ENCODE measurements at regions not wholly inside any gene's neighbourhood (a gene's known extent, or its start where the extent isn't known, plus 50 kb on each side); places are given as distances from the start of the nearest gene placed in this dataset.
A peak's percentile ranks its signal among the peaks of the same experiment; 100 is the strongest.

DNA sequence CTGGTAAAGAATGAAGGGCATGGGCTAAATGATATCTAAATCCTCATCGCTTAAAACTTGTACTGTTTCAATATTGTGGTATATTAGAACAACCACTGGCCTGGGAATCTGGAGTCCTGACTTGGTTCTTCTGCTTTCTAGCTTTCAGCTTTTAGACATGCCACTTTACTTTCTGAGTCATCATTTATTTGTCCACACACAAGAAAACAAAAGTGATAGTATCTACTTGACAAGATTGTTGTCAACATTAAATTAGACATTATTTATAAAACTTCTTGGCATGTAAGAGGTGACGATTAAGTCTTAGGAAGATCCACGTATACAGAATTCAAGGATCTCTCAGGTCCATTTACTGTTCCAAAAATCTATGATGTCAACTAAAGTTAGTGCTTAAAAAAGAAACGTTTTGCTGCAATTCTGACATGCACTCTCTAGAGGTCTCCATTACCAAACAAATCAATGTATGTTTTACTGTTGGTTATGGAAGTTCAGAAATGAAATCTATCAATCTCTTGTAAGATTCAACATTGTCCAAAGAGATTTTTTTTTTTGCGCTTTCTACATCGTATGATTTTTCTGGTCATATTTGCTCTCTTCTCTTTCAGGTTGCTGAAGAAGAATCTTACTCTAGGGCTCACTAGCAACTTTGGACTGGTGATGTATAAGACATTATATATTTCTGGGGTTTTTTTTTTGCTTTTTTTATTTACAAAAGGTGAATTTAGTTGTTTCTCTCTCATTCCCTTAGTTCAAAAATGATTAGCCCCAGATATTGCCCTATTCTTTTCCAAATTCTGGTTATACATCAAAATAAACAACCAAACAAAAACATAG lies 53.6 kb upstream of the DYNC1I1 start:
- peak; percentile 51 for DNase-seq

DNA sequence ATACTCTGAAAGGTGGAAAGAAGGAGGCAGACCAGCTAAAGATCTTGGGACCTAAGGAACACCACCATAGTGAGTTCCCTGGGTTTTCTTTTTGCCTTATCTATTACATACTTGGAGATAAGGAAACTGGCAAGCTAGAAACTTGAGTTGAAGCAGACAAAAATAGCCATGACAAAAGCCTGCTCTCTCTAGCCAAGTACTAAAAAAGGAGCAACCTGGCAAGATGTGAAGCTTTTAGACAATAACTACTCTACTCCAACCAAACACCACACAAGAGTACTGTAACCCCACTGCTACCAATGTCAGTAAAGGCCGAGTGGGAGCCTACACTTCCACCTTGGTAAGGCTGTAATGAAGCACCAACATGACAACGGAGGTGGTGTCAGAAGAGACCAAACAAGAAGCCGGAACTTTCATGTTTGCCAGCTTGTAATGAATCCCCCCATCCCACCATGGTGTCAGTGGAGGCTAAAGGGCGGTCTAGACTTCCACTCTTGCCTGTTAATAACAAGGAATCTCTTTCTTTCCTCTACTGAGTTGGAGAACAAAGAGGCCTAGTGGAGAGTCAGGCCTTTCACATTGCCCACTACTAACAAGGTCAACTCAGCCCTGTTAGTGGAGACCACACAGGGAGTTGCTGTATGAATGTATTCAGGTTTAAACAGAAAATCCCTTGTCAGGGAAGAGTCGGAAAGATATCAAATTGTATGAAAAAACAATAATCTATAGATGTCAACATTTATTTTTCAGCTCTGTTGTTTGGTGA lies 55.8 kb upstream of the DYNC1I1 start:
- no peak for DNase-seq

DNA sequence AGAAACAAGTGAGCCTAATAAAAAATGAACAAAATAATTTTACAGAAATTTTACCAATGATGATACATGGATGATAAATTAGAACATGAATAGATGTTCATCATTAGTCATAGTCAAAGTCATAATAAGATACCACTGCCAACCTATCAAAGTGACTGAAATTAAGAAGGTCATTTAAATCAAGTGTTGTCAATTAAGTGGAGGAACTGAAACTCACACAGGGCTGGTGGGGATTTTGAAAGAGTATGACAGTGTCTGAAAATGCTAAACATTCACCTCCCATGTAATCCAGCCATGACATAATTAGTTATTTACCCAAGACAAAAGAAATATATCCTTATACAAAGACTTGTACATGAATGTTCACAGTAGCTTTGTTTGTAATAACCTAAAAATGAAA lies 57.1 kb upstream of the DYNC1I1 start:
- no peak for DNase-seq

DNA sequence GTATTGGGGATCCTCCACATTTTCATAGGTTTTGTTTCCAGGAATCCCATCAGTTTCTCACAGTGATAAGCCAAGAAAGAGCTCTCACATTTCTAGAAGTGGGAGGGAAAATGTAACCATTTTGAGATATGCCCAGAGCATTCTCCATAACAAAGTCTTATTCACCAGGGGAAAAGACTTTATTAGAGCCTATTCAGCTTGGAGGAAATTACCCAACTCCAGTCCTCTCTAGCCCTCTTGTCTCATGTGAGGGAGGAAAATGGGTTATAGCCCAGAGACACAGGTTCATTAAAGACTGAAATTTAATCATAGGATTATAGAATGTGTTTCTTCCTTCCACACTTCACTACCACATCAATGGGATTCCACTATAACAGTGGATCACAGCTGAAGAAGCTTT lies 61.6 kb upstream of the DYNC1I1 start:
- DNase-seq = no peak

DNA sequence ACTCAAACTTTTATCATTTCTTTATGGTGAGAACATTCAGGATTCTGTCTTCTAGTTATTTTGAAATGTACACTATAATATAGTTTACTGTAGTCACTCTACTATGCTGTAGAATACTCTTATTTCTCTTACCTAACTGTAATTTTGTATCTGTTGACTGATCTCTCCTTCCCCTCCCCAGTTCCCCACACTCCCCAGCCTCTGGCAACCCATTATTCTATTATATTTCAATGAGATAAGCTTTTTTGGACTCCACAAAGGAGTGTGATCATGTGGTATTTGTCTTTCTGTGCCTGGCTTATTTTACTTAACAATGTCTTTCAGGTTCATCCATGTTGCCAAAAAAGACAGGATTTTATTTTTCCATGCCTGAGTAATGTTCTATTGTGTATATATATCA lies 71.4 kb upstream of the DYNC1I1 start:
- DNase-seq = no peak

DNA sequence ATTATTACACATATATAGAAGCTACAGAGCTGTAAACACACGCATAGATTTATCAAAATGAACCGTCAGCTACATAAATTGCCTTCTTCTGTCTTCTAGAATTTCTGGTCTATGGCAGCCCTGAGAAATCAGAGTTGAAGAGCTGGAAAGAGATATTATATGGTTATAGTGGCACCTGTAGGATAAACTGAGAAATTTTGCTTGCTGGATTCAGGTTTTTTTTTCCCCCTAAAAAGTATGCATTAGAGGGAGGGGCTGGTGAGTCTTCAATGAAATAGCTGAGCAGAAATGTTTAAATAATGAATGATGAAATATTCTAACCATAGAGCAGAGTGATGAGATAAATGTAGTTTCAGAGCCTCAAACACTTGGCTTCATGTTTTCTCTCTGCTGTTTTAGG lies 78.0 kb upstream of the DYNC1I1 start:
- DNase-seq = no peak

DNA sequence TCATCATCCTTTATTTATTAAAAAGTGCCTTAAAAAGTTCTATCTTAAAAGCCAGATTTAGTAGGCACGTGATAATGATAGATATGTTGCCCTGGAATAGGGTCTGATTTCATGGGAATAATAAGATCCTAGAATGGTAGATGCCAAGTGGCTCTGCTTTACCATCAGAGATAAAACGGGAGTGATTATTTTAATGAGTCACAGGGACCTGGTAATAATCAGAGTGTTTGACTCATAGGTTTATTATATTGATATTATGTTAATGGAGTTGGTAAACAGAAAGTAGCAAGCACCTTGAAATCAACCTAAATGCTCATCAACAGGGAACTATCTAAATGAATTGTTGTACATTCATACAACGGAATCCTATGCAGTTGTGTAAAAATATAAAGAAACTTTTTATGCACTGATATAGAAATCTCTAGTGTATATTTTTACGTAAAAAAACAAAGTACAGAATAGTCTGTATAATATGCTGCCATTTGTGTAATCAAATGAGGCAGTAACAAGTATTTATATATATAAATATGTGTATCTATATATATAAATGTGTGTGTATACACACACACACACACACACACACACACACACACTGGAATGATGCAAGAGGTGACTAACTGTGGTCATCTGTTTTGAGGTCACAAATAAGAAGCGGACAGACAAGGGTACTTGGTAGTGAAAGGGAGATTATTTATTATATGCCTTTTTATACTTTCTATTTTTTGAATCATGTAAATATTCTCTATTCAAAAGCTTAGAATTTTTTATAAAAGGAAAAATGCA lies 78.6 kb upstream of the DYNC1I1 start:
- no peak for DNase-seq

DNA sequence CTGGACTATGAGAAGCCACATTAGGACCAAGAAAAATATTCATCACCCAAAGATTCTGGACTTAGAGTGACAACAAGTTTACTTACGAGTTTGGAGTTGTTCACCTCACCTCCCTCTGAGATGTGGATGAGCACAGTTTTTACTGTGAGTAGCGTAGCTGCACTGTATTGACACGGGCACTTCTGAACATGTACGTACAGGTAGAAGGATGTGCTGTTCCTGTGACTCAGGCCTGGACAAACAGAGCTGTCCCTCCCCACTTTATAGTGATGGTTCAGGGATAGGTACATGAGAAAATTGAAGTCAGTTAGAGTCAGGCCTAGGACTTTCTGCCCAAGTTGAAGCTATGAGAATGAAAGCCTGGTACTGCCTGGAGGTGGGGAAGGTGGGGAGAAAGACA lies 80.9 kb upstream of the DYNC1I1 start:
- DNase-seq = no peak

DNA sequence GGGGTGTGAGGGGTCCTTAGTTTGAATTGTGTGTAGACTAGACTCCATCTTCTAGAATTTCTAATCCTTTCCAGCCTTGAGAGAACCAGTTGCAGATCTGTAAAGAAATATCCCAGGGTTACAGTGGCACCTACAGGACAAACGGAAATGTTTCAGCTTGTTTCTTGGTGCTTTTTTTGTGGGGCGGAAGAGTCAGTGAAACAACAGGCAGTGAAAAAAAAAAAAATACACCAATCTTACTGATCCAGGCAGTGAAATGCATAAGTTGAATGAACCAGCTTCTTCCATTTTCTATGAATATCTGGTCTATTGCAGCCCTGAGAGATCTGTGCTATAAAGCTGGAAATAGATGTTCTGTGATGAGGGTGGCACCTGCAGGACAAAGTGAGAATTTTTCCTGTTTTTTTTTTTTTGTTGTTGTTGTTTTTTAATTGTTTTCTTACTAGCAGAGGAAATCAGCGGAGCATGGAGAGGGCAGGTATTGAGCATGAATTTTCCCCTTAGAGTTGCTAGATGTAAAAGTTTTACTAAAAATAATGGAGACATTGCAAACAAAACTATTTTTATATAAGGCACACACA lies 81.9 kb upstream of the DYNC1I1 start:
- DNase-seq = peak; percentile 66

DNA sequence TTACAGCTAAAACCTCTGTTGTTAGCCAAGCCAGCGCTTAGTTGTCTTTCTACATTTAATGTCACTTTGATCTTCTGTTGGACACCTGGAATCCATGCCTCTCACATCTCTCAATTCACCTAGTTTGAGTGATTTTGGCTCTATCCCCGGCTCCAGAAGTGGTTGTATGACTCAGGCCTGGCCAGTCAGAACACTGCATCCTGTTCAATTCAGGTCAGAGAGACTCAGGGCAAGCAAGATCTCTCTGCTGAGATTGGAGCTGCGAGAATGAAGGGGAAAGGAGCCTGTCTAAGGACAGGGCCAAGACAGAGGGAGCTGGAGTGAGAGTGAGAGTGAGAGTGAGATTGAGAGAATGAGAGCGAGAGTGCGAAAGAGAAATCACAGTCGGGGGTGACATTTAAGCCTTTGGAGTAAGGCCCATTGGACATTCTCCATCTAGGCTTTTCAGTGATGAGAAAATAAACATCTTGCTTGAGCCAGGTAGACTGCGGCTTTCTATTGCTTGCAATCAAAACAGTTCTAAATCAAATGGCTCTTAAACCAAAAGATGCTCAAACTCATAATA lies 83.3 kb upstream of the DYNC1I1 start:
- DNase-seq = no peak

DNA sequence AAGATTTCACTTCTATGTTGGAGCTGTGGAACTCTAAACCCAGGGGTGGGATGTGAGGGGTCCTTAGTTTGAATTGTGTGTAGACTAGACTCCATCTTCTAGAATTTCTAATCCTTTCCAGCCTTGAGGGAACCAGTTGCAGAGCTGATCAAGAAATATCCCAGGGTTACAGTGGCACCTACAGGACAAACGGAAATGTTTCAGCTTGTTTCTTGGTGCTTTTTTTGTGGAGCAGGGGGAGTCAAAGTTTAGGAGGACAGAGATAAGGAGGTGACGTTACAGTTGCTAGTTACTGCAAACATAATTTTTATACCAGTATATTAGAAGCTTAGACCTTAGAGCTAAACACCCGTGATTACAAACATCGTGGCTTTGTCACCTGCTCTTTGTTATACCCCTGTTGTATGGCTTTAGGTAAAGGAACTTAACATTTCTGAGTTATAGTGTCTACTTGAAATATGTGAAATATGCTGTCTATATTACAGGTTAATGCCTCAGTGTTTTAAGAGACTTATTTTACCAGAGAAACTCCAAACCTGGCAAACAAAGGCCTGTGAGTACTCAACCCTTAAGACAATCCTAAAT lies 84.5 kb upstream of the DYNC1I1 start:
- DNase-seq = peak; percentile 28

DNA sequence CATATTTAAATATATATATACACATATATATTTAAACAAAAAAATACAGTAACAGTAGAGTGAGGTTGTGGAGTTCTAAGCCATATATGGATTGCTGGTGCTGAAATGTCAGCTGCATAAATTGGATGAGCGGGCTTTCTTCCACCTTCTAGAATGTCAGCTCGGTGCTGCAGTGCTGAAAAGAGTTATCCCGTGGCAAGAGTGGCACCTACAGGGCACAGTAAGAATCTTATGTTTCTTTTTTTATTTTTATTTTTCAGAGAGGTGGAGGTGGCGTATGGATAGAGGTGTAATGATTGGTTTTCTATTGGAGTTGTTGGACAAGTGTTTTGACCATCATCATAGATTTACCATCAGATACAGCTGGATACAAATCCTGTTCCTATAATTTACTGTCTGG lies 86.2 kb upstream of the DYNC1I1 start:
- peak; percentile 62 for DNase-seq

DNA sequence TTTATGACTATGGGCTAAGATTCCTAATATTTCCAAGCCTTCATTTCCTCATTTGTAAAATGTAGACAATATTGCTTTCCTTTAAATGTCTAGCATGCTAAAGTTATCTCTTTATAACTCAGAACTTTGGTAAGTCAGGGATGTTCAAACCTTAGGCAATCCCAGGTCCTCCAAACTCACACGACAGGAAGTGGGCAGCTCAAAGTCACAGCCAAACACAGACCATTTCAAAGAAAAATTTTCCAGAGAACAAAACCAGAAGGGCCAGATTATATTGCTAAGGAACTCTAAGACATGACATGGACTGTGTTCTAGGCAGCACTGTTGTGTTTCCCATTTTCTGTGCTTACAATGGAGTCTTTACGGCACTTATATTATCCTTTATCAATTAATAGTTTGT lies 87.8 kb upstream of the DYNC1I1 start:
- no peak for DNase-seq

DNA sequence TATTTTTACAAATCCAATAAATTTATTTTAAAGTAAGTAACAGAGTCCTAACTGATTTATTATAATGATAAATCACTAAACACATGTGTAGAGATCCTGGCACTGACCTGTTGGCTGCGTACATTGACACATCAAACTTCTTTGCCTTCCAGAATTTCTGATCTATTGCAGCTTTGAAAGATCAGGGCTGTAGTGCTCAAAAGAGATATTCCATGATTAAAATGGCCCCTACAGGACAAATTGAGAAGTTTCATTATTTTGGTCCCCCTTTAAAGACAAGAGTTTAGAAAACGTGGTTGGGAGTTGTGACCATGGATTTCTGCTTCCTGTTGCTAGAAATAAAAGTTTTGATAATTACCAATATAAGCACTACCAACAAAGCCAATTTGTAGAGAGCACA lies 87.7 kb upstream of the PDK4 start:
- DNase-seq = peak; percentile 57

DNA sequence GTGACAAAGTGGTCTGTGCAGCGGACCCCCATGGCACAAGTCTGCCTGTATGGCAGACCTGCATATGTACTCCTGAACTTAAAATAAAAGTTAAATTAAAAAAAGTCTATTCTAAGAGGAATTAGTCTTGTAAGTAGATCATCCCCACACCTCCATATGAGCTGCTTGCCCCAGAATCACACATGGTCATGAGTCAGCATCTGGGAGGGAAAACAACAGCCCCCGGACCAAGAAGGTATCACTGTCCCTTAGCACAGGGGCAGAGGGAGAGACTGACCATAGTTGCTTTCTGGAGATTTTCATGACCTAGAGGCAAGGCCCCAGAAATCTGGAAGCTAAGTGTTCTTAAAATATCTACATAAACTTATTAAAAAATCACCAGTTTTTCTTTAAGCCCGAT lies 86.6 kb upstream of the PDK4 start:
- DNase-seq = no peak

DNA sequence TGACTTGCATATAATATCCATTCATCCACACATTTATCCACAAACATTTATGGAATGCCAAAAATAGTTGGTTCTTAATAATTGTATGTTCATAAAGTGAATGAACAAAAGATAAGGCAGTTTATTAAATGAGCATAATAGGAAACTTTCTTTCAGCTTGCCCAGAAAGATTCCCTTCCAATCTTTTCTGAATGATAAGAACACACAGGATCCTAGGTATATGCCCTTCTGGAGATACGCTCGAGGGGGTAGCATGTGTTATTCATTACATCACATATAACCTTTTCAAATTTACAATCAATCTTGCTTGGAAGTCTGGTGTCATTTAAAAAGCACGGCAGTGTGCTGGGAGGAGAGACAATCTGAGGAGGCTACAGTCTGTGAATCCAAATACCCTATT lies 80.4 kb upstream of the PDK4 start:
- no peak for DNase-seq

DNA sequence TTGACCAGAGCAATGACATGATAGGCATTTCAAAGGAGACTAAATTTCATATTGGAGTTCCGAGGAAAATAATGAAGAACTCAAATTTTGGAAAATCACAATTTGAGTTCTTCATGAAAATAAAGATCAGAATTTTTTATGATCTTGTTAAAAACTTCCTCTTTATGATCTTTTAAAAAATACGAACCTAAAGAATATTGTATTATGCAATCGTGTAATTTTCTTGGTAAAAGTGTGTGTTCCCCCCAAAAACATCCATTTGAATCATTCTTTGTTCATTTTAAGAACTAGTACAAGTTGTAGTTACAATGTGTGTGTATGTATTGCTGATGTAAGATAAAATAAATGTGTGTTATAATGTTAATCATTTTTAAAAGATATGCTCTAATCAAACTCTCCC lies 79.3 kb upstream of the PDK4 start:
- DNase-seq = no peak

DNA sequence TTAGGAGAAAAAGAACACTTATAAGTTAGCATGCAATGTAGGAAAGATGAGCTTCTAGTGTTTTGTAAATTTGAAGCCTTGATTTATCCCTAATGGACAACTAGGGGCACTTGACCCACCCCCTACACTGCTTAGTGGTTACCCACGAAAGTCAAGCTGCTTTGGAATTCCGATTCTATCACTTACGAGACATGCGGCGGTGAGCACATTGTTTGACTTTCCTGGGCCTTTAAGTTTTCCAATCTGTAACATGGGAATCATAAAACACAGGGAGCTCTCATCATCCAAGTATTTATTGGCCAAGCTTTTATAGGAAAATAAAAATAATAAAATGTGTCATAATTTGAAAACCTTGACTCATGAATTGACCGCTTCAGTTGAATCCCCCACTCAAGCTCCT lies 78.7 kb upstream of the PDK4 start:
- no peak for DNase-seq

DNA sequence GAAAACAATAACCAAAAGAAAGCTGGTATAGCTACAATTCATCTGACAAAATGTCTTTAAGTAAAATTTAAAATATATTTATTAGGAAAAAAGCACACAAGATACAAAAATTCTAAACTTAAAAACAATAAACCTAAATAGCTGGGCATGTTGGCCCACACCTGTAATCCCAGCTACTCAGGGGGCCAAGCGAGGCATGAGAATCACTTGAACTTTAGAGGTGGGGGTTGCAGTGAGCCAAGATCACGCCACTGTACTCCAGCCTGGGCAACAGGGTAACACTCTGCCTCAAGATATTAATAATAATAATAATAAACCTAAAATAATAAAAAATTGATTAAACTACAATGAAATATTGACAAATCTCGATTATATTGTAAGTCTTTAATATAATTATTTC lies 77.8 kb upstream of the PDK4 start:
- DNase-seq = no peak

DNA sequence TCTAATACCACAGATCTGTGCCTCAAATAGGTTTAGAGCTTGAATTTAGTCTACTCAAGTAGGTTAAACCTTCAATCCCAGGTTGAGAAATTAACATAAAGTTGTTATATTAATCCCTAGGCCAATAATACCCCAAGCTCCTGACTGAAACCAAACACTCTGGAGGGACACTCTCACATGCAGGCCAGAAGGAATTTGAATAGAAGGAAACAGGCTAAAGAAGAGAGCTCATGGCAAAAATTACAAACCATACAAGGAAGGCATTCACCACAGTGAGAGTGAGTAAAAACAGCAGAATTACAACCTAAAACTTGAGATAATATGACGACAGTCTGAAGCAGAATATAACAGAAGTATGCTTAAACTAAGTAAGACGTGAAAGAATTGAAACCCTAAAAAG lies 76.1 kb upstream of the PDK4 start:
- DNase-seq = no peak

DNA sequence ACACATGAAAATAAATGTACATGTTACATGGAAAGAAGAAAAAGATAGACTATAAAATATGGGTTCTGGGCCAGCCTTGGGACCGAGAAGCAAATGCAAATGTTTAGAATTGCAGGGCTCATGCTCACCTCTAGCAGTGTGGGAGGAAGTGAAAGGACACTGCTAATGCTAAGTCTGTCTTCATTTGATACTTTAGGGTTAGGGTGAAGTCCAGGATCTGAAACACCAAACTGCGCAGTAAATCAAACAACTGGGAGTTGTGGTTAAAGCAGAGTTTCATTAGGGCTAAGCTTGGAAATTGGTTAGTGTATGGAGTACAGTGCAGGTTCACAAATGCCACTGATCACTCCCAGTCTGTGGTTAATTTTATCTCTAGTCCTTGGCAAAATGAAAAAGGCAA lies 73.2 kb upstream of the PDK4 start:
- no peak for DNase-seq

DNA sequence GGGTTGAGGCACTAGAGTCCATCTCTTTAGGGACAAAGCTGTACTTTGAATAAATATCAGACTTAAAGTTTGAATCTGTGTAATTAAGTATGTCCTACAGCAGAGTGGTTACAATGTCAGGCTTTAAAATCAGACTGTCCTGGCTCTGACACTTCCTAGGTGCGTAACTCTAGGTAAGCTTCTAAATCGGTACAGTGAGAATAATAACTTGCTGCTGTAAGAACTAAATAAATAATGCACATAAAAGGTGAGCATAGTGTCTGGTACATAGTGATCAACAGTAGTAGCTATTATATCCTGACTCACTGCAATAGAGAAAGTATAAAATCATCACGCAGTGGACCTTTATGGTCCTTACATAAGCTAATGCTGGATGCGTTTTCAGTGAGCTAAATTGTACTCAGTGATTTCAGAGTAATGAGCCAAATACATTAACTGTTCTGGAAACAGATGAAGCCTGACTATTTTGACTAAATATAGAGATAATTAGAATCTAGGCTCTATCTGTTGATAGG lies 72.2 kb upstream of the PDK4 start:
- DNase-seq = no peak

Measured in NCI-H1105 treated with DMSO at 0.1 percent for 48 hours (cell line).